K562 (cell line): ENCODE measurements at regions not wholly inside any gene's neighbourhood (a gene's known extent, or its start where the extent isn't known, plus 50 kb on each side); places are given as distances from the start of the nearest gene placed in this dataset.

Experiments
- ATAC-seq: fragments of 200-7000 bp; cut with Tn5 transposase; 3 replicates; pipeline ENCODE4 v1.9.1; 2020; ENCODE audit warnings: moderate library complexity
- BruUV-seq: library from RNA; stranded (reverse); fragments of 400-500 nt; replicated peaks from 2 replicates; lab custom pipeline; 2021; lab: Mats Ljungman, UMichigan
- CTCF ChIA-PET: fragments of 300-600 bp; formaldehyde crosslinking; extraction: SDS; loops from one replicate; lab custom pipeline; 2021; ENCODE audit warnings: low intra/inter-chr PET ratio; lab: Yijun Ruan, JAX
- POLR2A ChIA-PET: fragments of 300-600, 350-650 bp; sonication (Branson Sonifier 250); formaldehyde crosslinking; extraction: SDS; loops from one replicate; lab custom pipeline; 2021; ENCODE audit warnings: antibody characterized with exemption, inconsistent platforms; lab: Yijun Ruan, JAX
- DNase-seq, 4 experiments: peaks; one replicate each; pipeline versions ENCODE4 v3.0.0 to v3.0.0-alpha.2; 2011 to 2018; ENCODE audit warnings: low spot score in 3 of 4, mixed read lengths in 3 of 4; ENCODE audit errors: extremely low read depth in 1 of 4
- FAIRE-seq: peaks from 2 replicates; lab custom pipeline; 2011; peaks lifted over from hg19 to GRCh38; lab: Jason Lieb, UNC
- H2AFZ ChIP-seq: 2 replicates; pipeline ENCODE4 v1.6.0; 2011; ENCODE audit warnings: low read depth, low read length, control low read depth, inconsistent platforms
- H3K27ac ChIP-seq: fragments of 200-600 bp; 3 replicates; pipeline ENCODE4 v1.8.0; 2011; ENCODE audit warnings: low read depth, mild to moderate bottlenecking, control low read depth, inconsistent platforms, low read length, moderate library complexity, mixed read lengths; ENCODE audit errors: extremely low read depth
- H3K27me3 ChIP-seq, 2 experiments: fragments of 300-600 bp in 1 of 2; 2 replicates in 1 of 2; 3 replicates in 1 of 2; pipeline versions ENCODE4 v1.6.0 to v1.8.0; 2011; ENCODE audit warnings: inconsistent platforms in 2 of 2, low read length in 2 of 2, mild to moderate bottlenecking in 1 of 2, mixed read lengths in 1 of 2, moderate library complexity in 1 of 2; ENCODE audit not compliant: control insufficient read depth in 2 of 2, insufficient read depth in 2 of 2
- H3K36me3 ChIP-seq: fragments of 300-600 bp; 3 replicates; pipeline ENCODE4 v1.8.0; 2011; ENCODE audit warnings: mild to moderate bottlenecking, low read length, inconsistent platforms; ENCODE audit not compliant: control insufficient read depth, insufficient read depth
- H3K4me1 ChIP-seq, 2 experiments: fragments of 200-600 bp in 1 of 2; replicated peaks in 1 of 2; 2 replicates in 1 of 2; 3 replicates in 1 of 2; pipeline versions ENCODE4 v1.5.1 to v1.8.0; 2011; ENCODE audit warnings: inconsistent platforms in 2 of 2, low read length in 2 of 2, mild to moderate bottlenecking in 1 of 2, mixed read lengths in 1 of 2, moderate library complexity in 1 of 2; ENCODE audit not compliant: control insufficient read depth in 2 of 2, insufficient read depth in 2 of 2
- H3K4me2 ChIP-seq: 2 replicates; pipeline ENCODE4 v1.6.1; 2011; ENCODE audit warnings: low read length, control low read depth, inconsistent platforms, mixed read lengths; ENCODE audit not compliant: insufficient read depth
- H3K4me3 ChIP-seq: fragments of 200-600 bp; sonication (generic), shearing (Covaris generic); 2 replicates; pipeline ENCODE4 v1.5.1; 2016; ENCODE audit warnings: control low read depth, inconsistent platforms
- H3K79me2 ChIP-seq: fragments of 200-600 bp; 3 replicates; pipeline ENCODE4 v1.8.0; 2011; ENCODE audit warnings: low read length, inconsistent platforms; ENCODE audit not compliant: control insufficient read depth, insufficient read depth
- H3K9ac ChIP-seq, 2 experiments: 2 replicates each; pipeline versions ENCODE4 v1.6.0 to v1.6.1; 2011; ENCODE audit warnings: low read depth in 2 of 2, low read length in 2 of 2, control low read depth in 1 of 2, inconsistent platforms in 1 of 2, mild to moderate bottlenecking in 1 of 2, mixed read lengths in 1 of 2; ENCODE audit not compliant: insufficient read depth in 1 of 2
- H3K9me1 ChIP-seq: one replicate; pipeline ENCODE4 v1.6.0; 2011; ENCODE audit warnings: inconsistent platforms, mild to moderate bottlenecking, low read length, moderate library complexity; ENCODE audit not compliant: control insufficient read depth, insufficient read depth
- H3K9me3 ChIP-seq: replicated peaks from 2 replicates; pipeline ENCODE4 v1.5.1; 2011; ENCODE audit warnings: low read depth, low read length, inconsistent platforms; ENCODE audit not compliant: control insufficient read depth, insufficient read depth
- H4K20me1 ChIP-seq: replicated peaks from 2 replicates; pipeline ENCODE4 v1.6.1; 2011; ENCODE audit warnings: low read length, inconsistent platforms, mixed read lengths; ENCODE audit not compliant: control insufficient read depth, insufficient read depth
- ELF1 ChIP-seq: fragments of 200-800 bp; sonication (Bioruptor generic); IDR thresholded peaks from 2 replicates; pipeline ENCODE4 v1.6.1; 2016; ENCODE audit warnings: missing genetic modification characterization, missing compliant biosample characterization
- MAFG ChIP-seq: fragments of 450-650 bp; conservative IDR thresholded peaks from 2 replicates; pipeline ENCODE4 v1.6.1; 2016; ENCODE audit warnings: missing genetic modification characterization, missing compliant biosample characterization
- MCM3 ChIP-seq: fragments of 450-650 bp; IDR thresholded peaks from 2 replicates; pipeline ENCODE4 v1.6.1; 2016
- PHB ChIP-seq: fragments of 250-450 bp; sonication (Bioruptor Pico); IDR thresholded peaks from 2 replicates; pipeline ENCODE4 v1.5.0; 2021
- PHF21A ChIP-seq: fragments of 450-650 bp; IDR thresholded peaks from 2 replicates; pipeline ENCODE4 v1.6.1; 2017; ENCODE audit warnings: low read depth, borderline replicate concordance
- PTTG1 ChIP-seq: fragments of 450-650 bp; IDR thresholded peaks from 2 replicates; pipeline ENCODE4 v1.6.1; 2016; ENCODE audit warnings: low read depth, mild to moderate bottlenecking, missing genetic modification characterization, missing compliant biosample characterization
- RBBP5 ChIP-seq: fragments of 200-600 bp; sonication (generic); IDR thresholded peaks from 2 replicates; pipeline ENCODE4 v1.6.1; 2012; ENCODE audit warnings: borderline replicate concordance, mild to moderate bottlenecking, low read length, control low read depth, inconsistent platforms; ENCODE audit not compliant: insufficient read depth, poor library complexity, severe bottlenecking
- RBM17 ChIP-seq: fragments of 200-400 bp; formaldehyde crosslinking; IDR thresholded peaks from 2 replicates; pipeline ENCODE4 v1.6.1; 2017; ENCODE audit warnings: low read depth, mild to moderate bottlenecking, low read length, borderline replicate concordance
- SOX6 ChIP-seq: fragments of 450-650 bp; IDR thresholded peaks from 2 replicates; pipeline ENCODE4 v1.6.1; 2014; ENCODE audit warnings: mild to moderate bottlenecking
- ZFX ChIP-seq: sonication (generic); formaldehyde crosslinking; IDR thresholded peaks from 2 replicates; pipeline ENCODE4 v1.8.0; 2022; ENCODE audit warnings: mild to moderate bottlenecking, missing genetic modification reagents, moderate library complexity
- ZNF124 ChIP-seq: sonication (generic); formaldehyde crosslinking; IDR thresholded peaks from 2 replicates; pipeline ENCODE4 v1.8.1; 2022; ENCODE audit warnings: missing genetic modification reagents
- ZNF165 ChIP-seq: fragments of 250-450 bp; sonication (Bioruptor Pico); IDR thresholded peaks from 2 replicates; pipeline ENCODE4 v1.4.0; 2020; ENCODE audit warnings: borderline replicate concordance
- ZNF316 ChIP-seq: fragments of 450-650 bp; IDR thresholded peaks from 2 replicates; pipeline ENCODE4 v1.6.1; 2016
- ZNF583 ChIP-seq: fragments of 250-450 bp; sonication (Bioruptor Pico); IDR thresholded peaks from 2 replicates; pipeline ENCODE4 v1.4.0; 2020
- ZSCAN29 ChIP-seq: fragments of 450-650 bp; IDR thresholded peaks from 2 replicates; pipeline ENCODE4 v1.6.1; 2017
- WGBS: fragments of 100-300 bp; shearing (Covaris generic); methylation state at CpG from one replicate; pipeline ENCODE4 v1.1.6; 2016; ENCODE audit warnings: low coverage, mixed read lengths; ENCODE audit not compliant: insufficient coverage; ENCODE audit errors: missing lambda C conversion rate; 5-methylcytosine and 5-hydroxymethylcytosine counted together
- in situ Hi-C: fragments of 300-500 bp; cut with MboI; formaldehyde crosslinking; loops from 4 replicates; pipeline ENCODE4 v1.15.0; 2018; ENCODE audit warnings: inconsistent platforms, mixed read lengths
- intact Hi-C: fragments of 100-400 bp; cut with micrococcal nuclease; formaldehyde crosslinking; loops from 2 replicates; pipeline ENCODE4 v1.14.2; 2022
- TF ChIP-seq, protein P1 (sequence below), 3 experiments: fragments of 200-800 bp in 1 of 3; sonication (Bioruptor generic) in 1 of 3; sonication (generic) in 1 of 3; formaldehyde crosslinking in 1 of 3; IDR thresholded peaks; 2 replicates each; pipeline versions ENCODE4 v1.6.1 to v1.8.0; 2016 to 2022; ENCODE audit warnings: mild to moderate bottlenecking in 2 of 3, missing compliant biosample characterization in 2 of 3, missing genetic modification characterization in 2 of 3, missing genetic modification reagents in 1 of 3
- TF ChIP-seq, protein P2 (sequence below): sonication (generic); formaldehyde crosslinking; IDR thresholded peaks from 2 replicates; pipeline ENCODE4 v1.8.0; 2022; ENCODE audit warnings: mild to moderate bottlenecking, low read depth, missing genetic modification reagents

DNA sequence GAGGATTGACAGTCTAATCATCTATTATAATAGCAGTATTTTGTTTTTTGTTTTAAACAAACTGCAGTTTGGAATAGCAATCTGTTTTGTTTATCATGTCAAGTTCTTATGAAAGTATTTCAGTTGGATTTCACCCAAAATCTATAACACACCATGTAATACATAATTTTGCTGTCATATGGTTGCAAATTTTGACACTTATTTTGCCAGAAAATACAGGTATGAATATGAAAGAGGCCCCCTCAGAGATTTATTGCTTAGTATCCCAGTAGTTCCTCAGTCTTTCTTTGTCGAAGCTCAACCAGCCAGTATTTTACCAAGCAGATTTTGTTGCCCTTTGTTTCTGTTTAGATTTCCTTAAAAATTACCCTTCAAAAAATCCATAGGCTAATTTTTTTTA is 317.5 kb upstream of the CXADR start:
- CTCF ChIA-PET = no interaction called here
- Histone ChIP-seq H3K27me3 (no peaks in the 10 kb centered on the region), H3K4me3 (no peak overlapping the region), H3K4me2 (no peak overlapping the region), H3K4me1 (no peaks in the 10 kb centered on the region), H3K36me3 (no peaks in the 10 kb centered on the region), H3K9me3 (no peaks in the 10 kb centered on the region), H3K9me1 (no peaks in the 10 kb centered on the region), H4K20me1 (no peaks in the 10 kb centered on the region), H2AFZ (no peak overlapping the region), H3K27ac (no peak overlapping the region), H3K9ac (no peak overlapping the region), H3K79me2 (no peaks in the 10 kb centered on the region)
- DNase-seq (no peak), FAIRE-seq (no peak), ATAC-seq (no peak)
- BruUV-seq = no TSS peak
- TF ChIP-seq MCM3 (no peak), ZNF124 (CRISPR knock-in tag) (no peak), ZFX (CRISPR knock-in tag) (no peak), MAFG (tag) (no peak)
- in situ Hi-C loops (no loop called here), intact Hi-C loops (no loop called here)
- 0% methylated on average over 1 of the region's 1 CpG for WGBS
- POLR2A ChIA-PET = no interaction called here

DNA sequence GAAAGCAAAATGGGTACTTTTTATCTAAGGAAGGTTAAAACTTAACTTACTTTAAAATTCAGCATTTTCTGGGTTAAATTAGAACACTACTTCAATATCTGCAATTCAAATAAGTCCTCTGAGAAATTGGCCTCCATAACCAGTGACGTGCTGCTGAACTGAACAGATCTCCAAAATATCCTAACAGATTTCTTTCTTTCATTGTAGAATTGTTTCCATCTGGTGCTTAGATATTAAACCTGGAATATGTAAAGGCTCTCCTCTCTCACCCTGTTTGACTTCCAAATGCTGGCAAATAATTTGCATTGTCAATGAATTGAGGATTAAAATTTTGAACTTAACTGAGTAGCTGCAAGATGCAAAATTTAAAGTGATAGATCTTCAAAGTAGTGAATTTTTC is 316.9 kb upstream of the CXADR start:
- BruUV-seq = no TSS peak
- Histone ChIP-seq H3K36me3 (no peaks in the 10 kb centered on the region), H3K27me3 (no peaks in the 10 kb centered on the region), H3K9ac (no peak overlapping the region), H3K4me2 (no peak overlapping the region), H4K20me1 (no peaks in the 10 kb centered on the region), H2AFZ (no peak overlapping the region), H3K79me2 (no peaks in the 10 kb centered on the region), H3K9me1 (no peaks in the 10 kb centered on the region), H3K9me3 (no peaks in the 10 kb centered on the region), H3K27ac (no peak overlapping the region), H3K4me3 (no peak overlapping the region), H3K4me1 (no peaks in the 10 kb centered on the region)
- DNase-seq (no peak), FAIRE-seq (no peak), ATAC-seq (no peak)
- CTCF ChIA-PET = no interaction called here
- POLR2A ChIA-PET = no interaction called here
- in situ Hi-C loops (no loop called here), intact Hi-C loops (no loop called here)
- WGBS = 0% methylated on average over 1 of the region's 1 CpG
- TF ChIP-seq PHB (CRISPR knock-in tag) = no peak
- TF ChIP-seq, protein P1, sequence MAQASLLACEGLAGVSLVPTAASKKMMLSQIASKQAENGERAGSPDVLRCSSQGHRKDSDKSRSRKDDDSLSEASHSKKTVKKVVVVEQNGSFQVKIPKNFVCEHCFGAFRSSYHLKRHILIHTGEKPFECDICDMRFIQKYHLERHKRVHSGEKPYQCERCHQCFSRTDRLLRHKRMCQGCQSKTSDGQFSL (CRISPR knock-in tag; IDR thresholded peaks at IDR 0.05) = no peak
- TF ChIP-seq, protein P1 (tag; IDR thresholded peaks at IDR 0.05) = no peak
- no peak for TF ChIP-seq ZSCAN29
- TF ChIP-seq SOX6 = no peak
- no peak for TF ChIP-seq ELF1
- TF ChIP-seq, protein P2, sequence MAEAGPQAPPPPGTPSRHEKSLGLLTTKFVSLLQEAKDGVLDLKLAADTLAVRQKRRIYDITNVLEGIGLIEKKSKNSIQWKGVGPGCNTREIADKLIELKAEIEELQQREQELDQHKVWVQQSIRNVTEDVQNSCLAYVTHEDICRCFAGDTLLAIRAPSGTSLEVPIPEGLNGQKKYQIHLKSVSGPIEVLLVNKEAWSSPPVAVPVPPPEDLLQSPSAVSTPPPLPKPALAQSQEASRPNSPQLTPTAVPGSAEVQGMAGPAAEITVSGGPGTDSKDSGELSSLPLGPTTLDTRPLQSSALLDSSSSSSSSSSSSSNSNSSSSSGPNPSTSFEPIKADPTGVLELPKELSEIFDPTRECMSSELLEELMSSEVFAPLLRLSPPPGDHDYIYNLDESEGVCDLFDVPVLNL = no peak
- no peak for TF ChIP-seq ZNF165 (CRISPR knock-in tag)
- TF ChIP-seq RBM17 = no peak
- TF ChIP-seq ZNF316 = no peak
- TF ChIP-seq RBBP5 = no peak
- no peak for TF ChIP-seq PTTG1 (tag)
- TF ChIP-seq PHF21A = no peak
- no peak for TF ChIP-seq ZNF583 (CRISPR knock-in tag)
